WTC11 (cell line): ENCODE measurements at regions not wholly inside any gene's neighbourhood (a gene's known extent, or its start where the extent isn't known, plus 50 kb on each side); places are given as distances from the start of the nearest gene placed in this dataset.

Experiments
- ATAC-seq: fragments of 200-7000 bp; cut with Tn5 transposase; 2 replicates; pipeline ENCODE4 v1.10.0; 2021; ENCODE audit warnings: mild to moderate bottlenecking, moderate library complexity
- CTCF ChIA-PET: fragments of 300-600 bp; sonication (Branson Sonifier 250); formaldehyde crosslinking; loops from one replicate; lab custom pipeline; 2021; ENCODE audit warnings: antibody characterized with exemption; lab: Charles Lee
- POLR2A ChIA-PET: fragments of 350-600 bp; sonication (Branson Sonifier 250); formaldehyde crosslinking; loops from one replicate; lab custom pipeline; 2021; ENCODE audit warnings: antibody characterized with exemption; lab: Charles Lee
- DNase-seq: peaks from one replicate; pipeline ENCODE4 v3.0.0; 2021; ENCODE audit warnings: low spot score
- H3K27ac Mint-ChIP-seq: 2 replicates; pipeline ENCODE4 v1.8.0; 2021; ENCODE audit warnings: mixed read lengths
- H3K27me3 Mint-ChIP-seq: 2 replicates; pipeline ENCODE4 v1.8.0; 2021; ENCODE audit warnings: low read depth, mild to moderate bottlenecking, moderate library complexity, mixed read lengths
- H3K36me3 Mint-ChIP-seq: 2 replicates; pipeline ENCODE4 v1.8.0; 2021; ENCODE audit warnings: mixed read lengths
- H3K4me1 Mint-ChIP-seq: 2 replicates; pipeline ENCODE4 v1.8.0; 2022; ENCODE audit warnings: mixed read lengths
- H3K4me3 Mint-ChIP-seq: 2 replicates; pipeline ENCODE4 v1.8.0; 2021; ENCODE audit warnings: mild to moderate bottlenecking, moderate library complexity, mixed read lengths
- H3K9me3 Mint-ChIP-seq: 2 replicates; pipeline ENCODE4 v1.8.0; 2021; ENCODE audit warnings: mixed read lengths
- CREB1 ChIP-seq: sonication (generic); formaldehyde crosslinking; IDR thresholded peaks from 2 replicates; pipeline ENCODE4 v1.8.0; 2023; ENCODE audit warnings: mild to moderate bottlenecking, missing genetic modification reagents
- FOXK1 ChIP-seq: sonication (generic); formaldehyde crosslinking; IDR thresholded peaks from 2 replicates; pipeline ENCODE4 v1.8.0; 2022; ENCODE audit warnings: mild to moderate bottlenecking, moderate library complexity, missing genetic modification reagents
- GABPB1 ChIP-seq: sonication (generic); formaldehyde crosslinking; IDR thresholded peaks from 2 replicates; pipeline ENCODE4 v1.8.1; 2023; ENCODE audit warnings: mild to moderate bottlenecking, missing genetic modification reagents
- GRHL2 ChIP-seq: fragments of 250-450 bp; sonication (Bioruptor Pico); IDR thresholded peaks from 2 replicates; pipeline ENCODE4 v1.8.0; 2022; ENCODE audit warnings: mild to moderate bottlenecking, moderate library complexity; ENCODE audit not compliant: insufficient replicate concordance, severe bottlenecking
- HMGA2 ChIP-seq: fragments of 250-450 bp; sonication (Bioruptor Pico); IDR thresholded peaks from 2 replicates; pipeline ENCODE4 v1.4.0; 2021; ENCODE audit warnings: mild to moderate bottlenecking, moderate library complexity
- MXD4 ChIP-seq: fragments of 250-450 bp; sonication (Bioruptor Pico); IDR thresholded peaks from 2 replicates; pipeline ENCODE4 v1.8.0; 2021; ENCODE audit warnings: mild to moderate bottlenecking, moderate library complexity, borderline replicate concordance
- MYBL2 ChIP-seq: sonication (generic); formaldehyde crosslinking; IDR thresholded peaks from 2 replicates; pipeline ENCODE4 v1.8.1; 2023; ENCODE audit warnings: mild to moderate bottlenecking, moderate library complexity, missing genetic modification reagents
- NFE2L1 ChIP-seq: sonication (generic); formaldehyde crosslinking; IDR thresholded peaks from 2 replicates; pipeline ENCODE4 v1.8.1; 2023; ENCODE audit warnings: missing genetic modification reagents
- NFYB ChIP-seq: sonication (generic); formaldehyde crosslinking; conservative IDR thresholded peaks from 2 replicates; pipeline ENCODE4 v1.8.0; 2022; ENCODE audit warnings: low read depth, missing genetic modification reagents
- NR3C1 ChIP-seq: sonication (generic); formaldehyde crosslinking; conservative IDR thresholded peaks from 2 replicates; pipeline ENCODE4 v1.8.1; 2023; ENCODE audit warnings: low read depth, mild to moderate bottlenecking, missing genetic modification reagents
- OVOL2 ChIP-seq: fragments of 250-450 bp; sonication (Bioruptor Pico); IDR thresholded peaks from 2 replicates; pipeline ENCODE4 v1.9.0; 2021; ENCODE audit warnings: mild to moderate bottlenecking, borderline replicate concordance
- RELA ChIP-seq: sonication (generic); formaldehyde crosslinking; IDR thresholded peaks from 2 replicates; pipeline ENCODE4 v1.8.1; 2022; ENCODE audit warnings: missing genetic modification reagents, mild to moderate bottlenecking, borderline replicate concordance
- RORB ChIP-seq: fragments of 250-450 bp; sonication (Bioruptor Pico); IDR thresholded peaks from 2 replicates; pipeline ENCODE4 v1.9.0; 2021; ENCODE audit warnings: mild to moderate bottlenecking
- TEAD1 ChIP-seq: sonication (generic); formaldehyde crosslinking; IDR thresholded peaks from 2 replicates; pipeline ENCODE4 v1.8.0; 2022; ENCODE audit warnings: mild to moderate bottlenecking, missing genetic modification reagents
- ZNF416 ChIP-seq: fragments of 250-450 bp; sonication (Bioruptor Pico); IDR thresholded peaks from 2 replicates; pipeline ENCODE4 v1.9.0; 2021; ENCODE audit warnings: mild to moderate bottlenecking, inconsistent platforms
- ZNF423 ChIP-seq: fragments of 250-450 bp; sonication (Bioruptor Pico); IDR thresholded peaks from 2 replicates; pipeline ENCODE4 v2.1.2; 2022; ENCODE audit warnings: mild to moderate bottlenecking, moderate library complexity
- TF ChIP-seq, protein P1 (sequence below): sonication (generic); formaldehyde crosslinking; IDR thresholded peaks from 2 replicates; pipeline ENCODE4 v1.8.0; 2022; ENCODE audit warnings: mild to moderate bottlenecking, missing genetic modification reagents
- TF ChIP-seq, protein P2 (sequence below): sonication (generic); formaldehyde crosslinking; IDR thresholded peaks from 2 replicates; pipeline ENCODE4 v1.8.1; 2023; ENCODE audit warnings: mild to moderate bottlenecking, missing genetic modification reagents
- TF ChIP-seq, protein P3 (sequence below): sonication (generic); formaldehyde crosslinking; conservative IDR thresholded peaks from 2 replicates; pipeline ENCODE4 v1.8.1; 2023; ENCODE audit warnings: mild to moderate bottlenecking, low read depth, missing genetic modification reagents, moderate library complexity
- TF ChIP-seq, protein P4 (sequence below): fragments of 250-450 bp; sonication (Bioruptor Pico); IDR thresholded peaks from 2 replicates; pipeline ENCODE4 v1.9.0; 2021; ENCODE audit warnings: mild to moderate bottlenecking
- TF ChIP-seq, protein P5 (sequence below): sonication (generic); formaldehyde crosslinking; IDR thresholded peaks from 2 replicates; pipeline ENCODE4 v1.8.1; 2023; ENCODE audit warnings: mild to moderate bottlenecking, missing genetic modification reagents, moderate library complexity
- TF ChIP-seq, protein P6 (sequence below): sonication (generic); formaldehyde crosslinking; IDR thresholded peaks from 2 replicates; pipeline ENCODE4 v1.8.0; 2022; ENCODE audit warnings: mild to moderate bottlenecking, missing genetic modification reagents

DNA sequence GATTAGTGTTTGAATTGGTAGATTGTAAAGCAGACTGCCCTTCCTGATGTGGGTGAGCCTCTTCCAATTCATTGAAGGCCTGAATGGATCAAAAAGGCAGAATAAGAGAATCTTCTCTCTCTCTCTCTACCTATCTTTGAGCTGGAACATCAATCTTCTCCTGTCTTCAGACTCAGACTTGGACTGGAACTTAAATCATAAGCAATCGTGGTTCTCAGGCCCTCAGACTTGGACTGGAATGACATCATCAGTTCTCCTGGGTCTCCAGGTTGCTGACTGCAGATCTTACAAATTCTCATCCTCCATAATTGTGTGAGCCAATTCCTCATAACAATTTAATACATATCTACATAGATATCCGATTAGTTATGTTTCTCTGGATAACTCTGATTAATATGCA lies 66.8 kb downstream of the IER5 start:
- ATAC-seq (no peak), DNase-seq (no peak)
- Mint-ChIP-seq H3K27ac (no peak overlapping the region), H3K27me3 (peaks cover 4% of the 10 kb centered on the region), H3K36me3 (peaks cover 3% of the 10 kb centered on the region; the same call in 1 of the 2 replicates), H3K9me3 (peaks cover 22% of the 10 kb centered on the region), H3K4me1 (peaks cover 13% of the 10 kb centered on the region), H3K4me3 (no peak overlapping the region)
- TF ChIP-seq, protein P1, sequence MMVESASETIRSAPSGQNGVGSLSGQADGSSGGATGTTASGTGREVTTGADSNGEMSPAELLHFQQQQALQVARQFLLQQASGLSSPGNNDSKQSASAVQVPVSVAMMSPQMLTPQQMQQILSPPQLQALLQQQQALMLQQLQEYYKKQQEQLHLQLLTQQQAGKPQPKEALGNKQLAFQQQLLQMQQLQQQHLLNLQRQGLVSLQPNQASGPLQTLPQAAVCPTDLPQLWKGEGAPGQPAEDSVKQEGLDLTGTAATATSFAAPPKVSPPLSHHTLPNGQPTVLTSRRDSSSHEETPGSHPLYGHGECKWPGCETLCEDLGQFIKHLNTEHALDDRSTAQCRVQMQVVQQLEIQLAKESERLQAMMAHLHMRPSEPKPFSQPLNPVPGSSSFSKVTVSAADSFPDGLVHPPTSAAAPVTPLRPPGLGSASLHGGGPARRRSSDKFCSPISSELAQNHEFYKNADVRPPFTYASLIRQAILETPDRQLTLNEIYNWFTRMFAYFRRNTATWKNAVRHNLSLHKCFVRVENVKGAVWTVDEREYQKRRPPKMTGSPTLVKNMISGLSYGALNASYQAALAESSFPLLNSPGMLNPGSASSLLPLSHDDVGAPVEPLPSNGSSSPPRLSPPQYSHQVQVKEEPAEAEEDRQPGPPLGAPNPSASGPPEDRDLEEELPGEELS, result no peak
- TF ChIP-seq FOXK1 (CRISPR knock-in tag), result no peak
- TF ChIP-seq GRHL2 (CRISPR knock-in tag), result no peak
- no peak for TF ChIP-seq MYBL2 (CRISPR knock-in tag)
- TF ChIP-seq, protein P2, sequence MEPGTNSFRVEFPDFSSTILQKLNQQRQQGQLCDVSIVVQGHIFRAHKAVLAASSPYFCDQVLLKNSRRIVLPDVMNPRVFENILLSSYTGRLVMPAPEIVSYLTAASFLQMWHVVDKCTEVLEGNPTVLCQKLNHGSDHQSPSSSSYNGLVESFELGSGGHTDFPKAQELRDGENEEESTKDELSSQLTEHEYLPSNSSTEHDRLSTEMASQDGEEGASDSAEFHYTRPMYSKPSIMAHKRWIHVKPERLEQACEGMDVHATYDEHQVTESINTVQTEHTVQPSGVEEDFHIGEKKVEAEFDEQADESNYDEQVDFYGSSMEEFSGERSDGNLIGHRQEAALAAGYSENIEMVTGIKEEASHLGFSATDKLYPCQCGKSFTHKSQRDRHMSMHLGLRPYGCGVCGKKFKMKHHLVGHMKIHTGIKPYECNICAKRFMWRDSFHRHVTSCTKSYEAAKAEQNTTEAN (CRISPR knock-in tag), result no peak
- TF ChIP-seq TEAD1 (CRISPR knock-in tag), result no peak
- TF ChIP-seq, protein P3, sequence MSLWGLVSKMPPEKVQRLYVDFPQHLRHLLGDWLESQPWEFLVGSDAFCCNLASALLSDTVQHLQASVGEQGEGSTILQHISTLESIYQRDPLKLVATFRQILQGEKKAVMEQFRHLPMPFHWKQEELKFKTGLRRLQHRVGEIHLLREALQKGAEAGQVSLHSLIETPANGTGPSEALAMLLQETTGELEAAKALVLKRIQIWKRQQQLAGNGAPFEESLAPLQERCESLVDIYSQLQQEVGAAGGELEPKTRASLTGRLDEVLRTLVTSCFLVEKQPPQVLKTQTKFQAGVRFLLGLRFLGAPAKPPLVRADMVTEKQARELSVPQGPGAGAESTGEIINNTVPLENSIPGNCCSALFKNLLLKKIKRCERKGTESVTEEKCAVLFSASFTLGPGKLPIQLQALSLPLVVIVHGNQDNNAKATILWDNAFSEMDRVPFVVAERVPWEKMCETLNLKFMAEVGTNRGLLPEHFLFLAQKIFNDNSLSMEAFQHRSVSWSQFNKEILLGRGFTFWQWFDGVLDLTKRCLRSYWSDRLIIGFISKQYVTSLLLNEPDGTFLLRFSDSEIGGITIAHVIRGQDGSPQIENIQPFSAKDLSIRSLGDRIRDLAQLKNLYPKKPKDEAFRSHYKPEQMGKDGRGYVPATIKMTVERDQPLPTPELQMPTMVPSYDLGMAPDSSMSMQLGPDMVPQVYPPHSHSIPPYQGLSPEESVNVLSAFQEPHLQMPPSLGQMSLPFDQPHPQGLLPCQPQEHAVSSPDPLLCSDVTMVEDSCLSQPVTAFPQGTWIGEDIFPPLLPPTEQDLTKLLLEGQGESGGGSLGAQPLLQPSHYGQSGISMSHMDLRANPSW (CRISPR knock-in tag), result no peak
- TF ChIP-seq MXD4 (CRISPR knock-in tag), result no peak
- TF ChIP-seq ZNF416 (CRISPR knock-in tag), result no peak
- ChIA-PET POLR2A (no interaction called here), CTCF (interaction anchor here (1.1 to 1.2 kb wide), 2 partner anchors 13 to 71 kb away, joined by 4 to 5 read pairs; no protein-coding TSS in a partner anchor)

DNA sequence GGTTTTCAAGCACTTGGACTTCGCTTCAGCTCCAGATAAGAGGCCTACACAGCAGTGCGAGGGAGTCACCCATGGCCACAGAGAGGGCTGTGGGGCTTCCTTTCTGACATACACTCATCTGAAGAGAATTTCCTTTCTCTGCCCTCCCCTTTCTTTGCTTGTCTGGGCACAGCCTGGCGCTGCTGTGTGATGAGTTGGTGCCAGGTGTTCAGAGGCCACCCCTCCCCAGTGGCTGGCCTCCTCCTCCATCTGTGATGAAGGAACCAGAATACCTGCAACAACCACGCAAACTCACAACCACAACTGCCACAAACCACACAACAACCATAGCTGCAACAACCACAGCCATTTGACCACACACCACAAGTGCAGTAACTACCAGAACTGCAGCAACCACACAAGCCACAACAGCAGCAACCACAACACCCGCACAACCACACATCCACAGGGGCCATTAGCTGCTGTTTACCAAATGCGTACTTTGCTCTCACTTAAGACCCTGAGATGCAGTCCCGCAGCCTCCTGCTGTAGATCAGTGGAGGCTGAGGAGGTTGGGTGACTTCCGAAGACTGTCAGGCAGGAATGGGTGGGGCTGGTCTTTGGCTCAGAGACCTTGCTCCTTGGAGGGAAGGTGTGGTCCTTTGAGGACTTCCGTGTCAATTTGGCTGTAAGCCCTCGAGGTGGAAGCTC lies 71.1 kb downstream of the IER5 start:
- no peak for ATAC-seq
- POLR2A ChIA-PET, result no interaction called here

DNA sequence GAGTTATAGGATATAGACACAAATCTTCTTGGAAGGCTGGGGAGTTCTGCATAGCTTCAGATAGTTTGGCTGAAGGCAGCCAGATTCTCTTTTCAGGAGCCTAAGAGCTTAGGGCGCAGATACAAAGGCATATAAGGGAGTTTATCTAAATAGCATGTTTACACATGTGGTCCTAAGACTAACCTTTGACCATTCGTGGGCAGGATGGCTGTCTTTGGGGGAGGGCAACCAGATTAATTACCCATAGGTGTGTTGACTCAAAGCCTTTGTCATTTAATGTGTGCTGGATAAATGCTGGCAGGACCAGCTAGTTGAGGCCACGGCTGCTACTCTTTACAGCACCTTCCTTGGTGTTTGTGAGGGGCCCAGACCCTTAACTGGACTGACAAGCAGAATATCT lies 71.8 kb downstream of the IER5 start:
- DNase-seq (no peak), ATAC-seq (no peak)
- no peaks in the 10 kb centered on the region for H3K4me1 Mint-ChIP-seq
- H3K27me3 Mint-ChIP-seq, result peaks cover 6% of the 10 kb centered on the region
- ChIA-PET CTCF (interaction anchor here (0.6 to 2.1 kb wide), 2 partner anchors 25 to 285 kb away, joined by 3 to 5 read pairs; no protein-coding TSS in a partner anchor), POLR2A (interaction anchor here (1.1 kb wide), 1 partner anchor 70 kb away, joined by 3 read pairs; no protein-coding TSS in a partner anchor)
- H3K4me3 Mint-ChIP-seq, result no peak overlapping the region
- peaks cover 9% of the 10 kb centered on the region; the same call in 1 of the 2 replicates for H3K36me3 Mint-ChIP-seq
- H3K9me3 Mint-ChIP-seq, result peaks cover 38% of the 10 kb centered on the region
- no peak overlapping the region for H3K27ac Mint-ChIP-seq
- TF ChIP-seq NR3C1 (CRISPR knock-in tag) (no peak), ZNF416 (CRISPR knock-in tag) (no peak), NFE2L1 (no peak), CREB1 (CRISPR knock-in tag) (no peak), RORB (CRISPR knock-in tag) (no peak), GRHL2 (CRISPR knock-in tag) (no peak), RELA (CRISPR knock-in tag) (no peak), OVOL2 (CRISPR knock-in tag) (no peak), HMGA2 (no peak), GABPB1 (CRISPR knock-in tag) (no peak), NFYB (CRISPR knock-in tag) (no peak), ZNF423 (CRISPR knock-in tag) (no peak)
- TF ChIP-seq, protein P4, sequence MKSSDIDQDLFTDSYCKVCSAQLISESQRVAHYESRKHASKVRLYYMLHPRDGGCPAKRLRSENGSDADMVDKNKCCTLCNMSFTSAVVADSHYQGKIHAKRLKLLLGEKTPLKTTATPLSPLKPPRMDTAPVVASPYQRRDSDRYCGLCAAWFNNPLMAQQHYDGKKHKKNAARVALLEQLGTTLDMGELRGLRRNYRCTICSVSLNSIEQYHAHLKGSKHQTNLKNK, result no peak

More for the DNA sequence above, 71.1 kb downstream of the IER5 start:
- Mint-ChIP-seq H3K4me3 (no peak overlapping the region), H3K36me3 (peaks cover 9% of the 10 kb centered on the region; the same call in 1 of the 2 replicates), H3K4me1 (no peaks in the 10 kb centered on the region), H3K27me3 (peaks cover 4% of the 10 kb centered on the region), H3K9me3 (peaks cover 39% of the 10 kb centered on the region), H3K27ac (no peak overlapping the region)
- DNase-seq, result no peak
- TF ChIP-seq, protein P5, sequence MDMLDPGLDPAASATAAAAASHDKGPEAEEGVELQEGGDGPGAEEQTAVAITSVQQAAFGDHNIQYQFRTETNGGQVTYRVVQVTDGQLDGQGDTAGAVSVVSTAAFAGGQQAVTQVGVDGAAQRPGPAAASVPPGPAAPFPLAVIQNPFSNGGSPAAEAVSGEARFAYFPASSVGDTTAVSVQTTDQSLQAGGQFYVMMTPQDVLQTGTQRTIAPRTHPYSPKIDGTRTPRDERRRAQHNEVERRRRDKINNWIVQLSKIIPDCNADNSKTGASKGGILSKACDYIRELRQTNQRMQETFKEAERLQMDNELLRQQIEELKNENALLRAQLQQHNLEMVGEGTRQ (CRISPR knock-in tag), result no peak
- TF ChIP-seq, protein P6, sequence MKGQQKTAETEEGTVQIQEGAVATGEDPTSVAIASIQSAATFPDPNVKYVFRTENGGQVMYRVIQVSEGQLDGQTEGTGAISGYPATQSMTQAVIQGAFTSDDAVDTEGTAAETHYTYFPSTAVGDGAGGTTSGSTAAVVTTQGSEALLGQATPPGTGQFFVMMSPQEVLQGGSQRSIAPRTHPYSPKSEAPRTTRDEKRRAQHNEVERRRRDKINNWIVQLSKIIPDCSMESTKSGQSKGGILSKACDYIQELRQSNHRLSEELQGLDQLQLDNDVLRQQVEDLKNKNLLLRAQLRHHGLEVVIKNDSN (CRISPR knock-in tag), result no peak
- CTCF ChIA-PET, result interaction anchor here (2.1 kb wide), 1 partner anchor 24 kb away, joined by 5 read pairs; no protein-coding TSS in a partner anchor
